K562 (cell line): ENCODE measurements at regions not wholly inside any gene's neighbourhood (a gene's known extent, or its start where the extent isn't known, plus 50 kb on each side); places are given as distances from the start of the nearest gene placed in this dataset.

Experiments used
- CTCF ChIP-seq, 3 experiments: IDR thresholded peaks in 2 of 3; conservative IDR thresholded peaks in 1 of 3; 2 replicates each; pipeline ENCODE4 v1.5.1; 2011 to 2012; ENCODE audit warnings: low read length in 3 of 3, mild to moderate bottlenecking in 3 of 3, control low read depth in 2 of 3, improper control_type of control experiment in 1 of 3, inconsistent platforms in 1 of 3, low read depth in 1 of 3, mixed read lengths in 1 of 3, moderate library complexity in 1 of 3; ENCODE audit not compliant: insufficient read depth in 2 of 3
- KDM2B ChIP-seq: fragments of 250-450 bp; sonication (Bioruptor Pico); IDR thresholded peaks from 2 replicates; pipeline ENCODE4 v1.8.0; 2021; ENCODE audit warnings: mild to moderate bottlenecking, moderate library complexity
- ZNF146 ChIP-seq: IDR thresholded peaks from one replicate; pipeline ENCODE4 v1.6.1; 2018; ENCODE audit warnings: missing compliant biosample characterization; ENCODE audit not compliant: unreplicated experiment
- TF ChIP-seq, protein P1 (sequence below): fragments of 450-650 bp; IDR thresholded peaks from 2 replicates; pipeline ENCODE4 v1.6.1; 2017; ENCODE audit warnings: antibody characterized with exemption
- TF ChIP-seq, protein P2 (sequence below), 2 experiments: fragments of 450-650 bp in 1 of 2; sonication (generic) in 1 of 2; formaldehyde crosslinking in 1 of 2; IDR thresholded peaks in 1 of 2; conservative IDR thresholded peaks in 1 of 2; 2 replicates each; pipeline versions ENCODE4 v1.6.1 to v1.8.1; 2016 to 2023; ENCODE audit warnings: mild to moderate bottlenecking in 2 of 2, moderate library complexity in 2 of 2, inconsistent platforms in 1 of 2, missing genetic modification reagents in 1 of 2

- TF ChIP-seq CTCF (IDR thresholded peaks at IDR 0.05 in 2 of 3, conservative IDR thresholded peaks at IDR 0.05 in 1 of 3; ENCODE audit: insufficient read depth in 2 of 3, low read depth in 1 of 3, low read length in 3 of 3) (no peak), KDM2B (CRISPR knock-in tag) (no peak), ZNF146 (CRISPR knock-in tag) (no peak)
- TF ChIP-seq, protein P1, sequence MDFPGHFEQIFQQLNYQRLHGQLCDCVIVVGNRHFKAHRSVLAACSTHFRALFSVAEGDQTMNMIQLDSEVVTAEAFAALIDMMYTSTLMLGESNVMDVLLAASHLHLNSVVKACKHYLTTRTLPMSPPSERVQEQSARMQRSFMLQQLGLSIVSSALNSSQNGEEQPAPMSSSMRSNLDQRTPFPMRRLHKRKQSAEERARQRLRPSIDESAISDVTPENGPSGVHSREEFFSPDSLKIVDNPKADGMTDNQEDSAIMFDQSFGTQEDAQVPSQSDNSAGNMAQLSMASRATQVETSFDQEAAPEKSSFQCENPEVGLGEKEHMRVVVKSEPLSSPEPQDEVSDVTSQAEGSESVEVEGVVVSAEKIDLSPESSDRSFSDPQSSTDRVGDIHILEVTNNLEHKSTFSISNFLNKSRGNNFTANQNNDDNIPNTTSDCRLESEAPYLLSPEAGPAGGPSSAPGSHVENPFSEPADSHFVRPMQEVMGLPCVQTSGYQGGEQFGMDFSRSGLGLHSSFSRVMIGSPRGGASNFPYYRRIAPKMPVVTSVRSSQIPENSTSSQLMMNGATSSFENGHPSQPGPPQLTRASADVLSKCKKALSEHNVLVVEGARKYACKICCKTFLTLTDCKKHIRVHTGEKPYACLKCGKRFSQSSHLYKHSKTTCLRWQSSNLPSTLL: no peak
- TF ChIP-seq, protein P2, sequence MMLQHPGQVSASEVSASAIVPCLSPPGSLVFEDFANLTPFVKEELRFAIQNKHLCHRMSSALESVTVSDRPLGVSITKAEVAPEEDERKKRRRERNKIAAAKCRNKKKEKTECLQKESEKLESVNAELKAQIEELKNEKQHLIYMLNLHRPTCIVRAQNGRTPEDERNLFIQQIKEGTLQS (IDR thresholded peaks at IDR 0.05): no peak
- TF ChIP-seq, protein P2 (CRISPR knock-in tag; conservative IDR thresholded peaks at IDR 0.05): no peak
These were observed 129.4 kb downstream of the TUBA3C start for GRCh38 chr13:19052180-19052579.
